Pons (tissue), 1 donor: ENCODE measurements at regions not wholly inside any gene's neighbourhood (a gene's known extent, or its start where the extent isn't known, plus 50 kb on each side); places are given as distances from the start of the nearest gene placed in this dataset.

ENCODE experiments used
- DNase-seq: peaks from one replicate; pipeline ENCODE4 v3.0.0-alpha.2; 2016; ENCODE audit warnings: low spot score

- DNase-seq: no peak
These were observed 64.3 kb upstream of the CITED2 start for GRCh38 chr6:139438775-139439174.

- no peak for DNase-seq
These were observed 62.5 kb upstream of the CITED2 start for GRCh38 chr6:139436957-139437348.

GRCh38 chr6:139436200-139436956 is 61.9 kb upstream of the CITED2 start:
- no peak for DNase-seq

- DNase-seq: no peak
These were observed 59.4 kb upstream of the CITED2 start for GRCh38 chr6:139433631-139434419.

- DNase-seq: no peak
These were observed 57.1 kb upstream of the CITED2 start for GRCh38 chr6:139431602-139431956.

- DNase-seq: no peak
These were observed 56.6 kb upstream of the CITED2 start for GRCh38 chr6:139430899-139431601.

GRCh38 chr6:139429580-139430145 is 55.2 kb upstream of the CITED2 start:
- DNase-seq: no peak

GRCh38 chr6:139427199-139427598 is 52.8 kb upstream of the CITED2 start:
- no peak for DNase-seq

- no peak for DNase-seq
These were observed 52.3 kb upstream of the CITED2 start for GRCh38 chr6:139426795-139427194.

GRCh38 chr6:139425780-139426179 is 51.3 kb upstream of the CITED2 start:
- DNase-seq: no peak

GRCh38 chr6:139423971-139424667 is 49.7 kb upstream of the CITED2 start:
- DNase-seq: no peak
